ENCODE measurements at regions not wholly inside any gene's neighbourhood (a gene's known extent, or its start where the extent isn't known, plus 50 kb on each side); places are given as distances from the start of the nearest gene placed in this dataset.

GRCh38 chr4:125801373-125801772 is 486.6 kb downstream of the FAT4 start:
- Histone ChIP-seq H3K27me3 (ENCODE audit: control insufficient read depth, low read length) (no peaks in the 10 kb centered on the region), H3K9me3 (ENCODE audit: control insufficient read depth, insufficient read depth, low read length) (no peaks in the 10 kb centered on the region), H3K4me2 (ENCODE audit: low read length) (no peak overlapping the region), H4K20me1 (ENCODE audit: control insufficient read depth, insufficient read depth, low read depth, low read length) (no peaks in the 10 kb centered on the region), H3K4me1 (ENCODE audit: control insufficient read depth, low read length) (no peaks in the 10 kb centered on the region), H3K9me2 (replicated peaks; ENCODE audit: control insufficient read depth, low read length) (no peaks in the 10 kb centered on the region), H3F3A (ENCODE audit: control insufficient read depth, insufficient read depth) (no peaks in the 10 kb centered on the region), H3K27ac (ENCODE audit: low read depth, low read length) (no peak overlapping the region), H3K4me3 (ENCODE audit: low read length) (no peak overlapping the region), H3K36me3 (ENCODE audit: control insufficient read depth, low read length) (no peaks in the 10 kb centered on the region), H3K79me2 (ENCODE audit: control insufficient read depth, low read length) (no peaks in the 10 kb centered on the region)
- no peak for TF ChIP-seq CTCF (IDR thresholded peaks at IDR 0.05; ENCODE audit: low read depth, low read length, poor library complexity, severe bottlenecking)
- no peak for TF ChIP-seq EZH2phosphoT487 (IDR thresholded peaks at IDR 0.05; ENCODE audit: borderline replicate concordance, low read length)

- Histone ChIP-seq H3K27me3 (ENCODE audit: control insufficient read depth, low read length) (no peaks in the 10 kb centered on the region), H3K9me2 (replicated peaks; ENCODE audit: control insufficient read depth, low read length) (no peaks in the 10 kb centered on the region), H3K4me2 (ENCODE audit: low read length) (no peak overlapping the region), H3K27ac (ENCODE audit: low read depth, low read length) (no peak overlapping the region), H3K36me3 (ENCODE audit: control insufficient read depth, low read length) (no peaks in the 10 kb centered on the region), H4K20me1 (ENCODE audit: control insufficient read depth, insufficient read depth, low read depth, low read length) (no peaks in the 10 kb centered on the region), H3K4me1 (ENCODE audit: control insufficient read depth, low read length) (no peaks in the 10 kb centered on the region), H3K79me2 (ENCODE audit: control insufficient read depth, low read length) (no peaks in the 10 kb centered on the region), H3K4me3 (ENCODE audit: low read length) (no peak overlapping the region), H3K9me3 (ENCODE audit: control insufficient read depth, insufficient read depth, low read length) (no peaks in the 10 kb centered on the region), H3F3A (ENCODE audit: control insufficient read depth, insufficient read depth) (no peaks in the 10 kb centered on the region)
- no peak for TF ChIP-seq CTCF (IDR thresholded peaks at IDR 0.05; ENCODE audit: low read depth, low read length, poor library complexity, severe bottlenecking)
- TF ChIP-seq EZH2phosphoT487 (IDR thresholded peaks at IDR 0.05; ENCODE audit: borderline replicate concordance, low read length), result no peak
These were observed 487.2 kb downstream of the FAT4 start for GRCh38 chr4:125801924-125802323.

- no peaks in the 10 kb centered on the region for H3K27me3 ChIP-seq (ENCODE audit: control insufficient read depth, low read length)
- H3K36me3 ChIP-seq (ENCODE audit: control insufficient read depth, low read length), result no peaks in the 10 kb centered on the region
- no peaks in the 10 kb centered on the region for H3K9me3 ChIP-seq (ENCODE audit: control insufficient read depth, insufficient read depth, low read length)
- H3K4me3 ChIP-seq (ENCODE audit: low read length), result no peak overlapping the region
- H4K20me1 ChIP-seq (ENCODE audit: control insufficient read depth, insufficient read depth, low read depth, low read length), result no peaks in the 10 kb centered on the region
- H3K27ac ChIP-seq (ENCODE audit: low read depth, low read length), result no peak overlapping the region
- H3F3A ChIP-seq (ENCODE audit: control insufficient read depth, insufficient read depth), result no peaks in the 10 kb centered on the region
- no peak for TF ChIP-seq CTCF (IDR thresholded peaks at IDR 0.05; ENCODE audit: low read depth, low read length, poor library complexity, severe bottlenecking)
- no peak for TF ChIP-seq EZH2phosphoT487 (IDR thresholded peaks at IDR 0.05; ENCODE audit: borderline replicate concordance, low read length)
- no peaks in the 10 kb centered on the region for H3K79me2 ChIP-seq (ENCODE audit: control insufficient read depth, low read length)
- H3K4me1 ChIP-seq (ENCODE audit: control insufficient read depth, low read length), result no peaks in the 10 kb centered on the region
- H3K9me2 ChIP-seq (replicated peaks; ENCODE audit: control insufficient read depth, low read length), result no peaks in the 10 kb centered on the region
- H3K4me2 ChIP-seq (ENCODE audit: low read length), result no peak overlapping the region
These were observed 493.3 kb downstream of the FAT4 start for GRCh38 chr4:125808022-125808421.

GRCh38 chr4:125808570-125808969 is 493.8 kb downstream of the FAT4 start:
- no peaks in the 10 kb centered on the region for H4K20me1 ChIP-seq (ENCODE audit: control insufficient read depth, insufficient read depth, low read depth, low read length)
- no peak for TF ChIP-seq EZH2phosphoT487 (IDR thresholded peaks at IDR 0.05; ENCODE audit: borderline replicate concordance, low read length)
- no peak for TF ChIP-seq CTCF (IDR thresholded peaks at IDR 0.05; ENCODE audit: low read depth, low read length, poor library complexity, severe bottlenecking)
- no peak overlapping the region for H3K27ac ChIP-seq (ENCODE audit: low read depth, low read length)

More at GRCh38 chr4:125808570-125808969, 493.8 kb downstream of the FAT4 start:
- Histone ChIP-seq H3K4me3 (ENCODE audit: low read length) (no peak overlapping the region), H3K9me3 (ENCODE audit: control insufficient read depth, insufficient read depth, low read length) (no peaks in the 10 kb centered on the region), H3K9me2 (replicated peaks; ENCODE audit: control insufficient read depth, low read length) (no peaks in the 10 kb centered on the region), H3K4me2 (ENCODE audit: low read length) (no peak overlapping the region), H3K79me2 (ENCODE audit: control insufficient read depth, low read length) (no peaks in the 10 kb centered on the region), H3F3A (ENCODE audit: control insufficient read depth, insufficient read depth) (no peaks in the 10 kb centered on the region), H3K36me3 (ENCODE audit: control insufficient read depth, low read length) (no peaks in the 10 kb centered on the region), H3K27me3 (ENCODE audit: control insufficient read depth, low read length) (no peaks in the 10 kb centered on the region), H3K4me1 (ENCODE audit: control insufficient read depth, low read length) (no peaks in the 10 kb centered on the region)
